Ovary (tissue), 7 donors: ENCODE measurements at regions not wholly inside any gene's neighbourhood (a gene's known extent, or its start where the extent isn't known, plus 50 kb on each side); places are given as distances from the start of the nearest gene placed in this dataset.
"Not testable (repeated sequence)": the region's sequence is repeated elsewhere in the genome, so short reads cannot be mapped to it uniquely, and the experiment has no call there.

Experiments
- DNase-seq, 5 donors: peaks; one replicate each; pipeline ENCODE4 v3.0.0-alpha.2; 2019 to 2020
- H3K27ac ChIP-seq, 2 donors: fragments of 200-600 bp; one replicate each; pipeline versions ENCODE4 v1.5.1 to v1.8.0; 2019 to 2022
- H3K27me3 ChIP-seq: fragments of 200-600 bp; one replicate; pipeline ENCODE4 v1.8.0; 2022
- H3K36me3 ChIP-seq: fragments of 200-600 bp; sonication (generic); one replicate; pipeline ENCODE4 v1.5.1; 2019
- H3K4me1 ChIP-seq: one replicate; pipeline ENCODE4 v1.8.1; 2013; ENCODE audit warnings: mild to moderate bottlenecking, moderate library complexity; ENCODE audit not compliant: insufficient read depth
- H3K4me3 ChIP-seq: fragments of 200-600 bp; sonication (generic); one replicate; pipeline ENCODE4 v1.5.1; 2017
- H3K9me3 ChIP-seq, 2 donors: fragments of 200-600 bp in 1 of 2; sonication (generic) in 1 of 2; one replicate each; pipeline versions ENCODE4 v1.5.1 to v1.8.1; 2013 to 2019; ENCODE audit warnings: mild to moderate bottlenecking in 1 of 2, moderate library complexity in 1 of 2
- EP300 ChIP-seq: sonication (generic); formaldehyde crosslinking; IDR thresholded peaks from one replicate; pipeline ENCODE4 v1.6.1; 2017; ENCODE audit warnings: antibody characterized with exemption
- POLR2A ChIP-seq: fragments of 450-650 bp; IDR thresholded peaks from one replicate; pipeline ENCODE4 v1.6.1; 2017; ENCODE audit warnings: antibody characterized with exemption, mild to moderate bottlenecking, moderate library complexity
- WGBS, 3 donors: extraction: QIAGEN DNeasy Blood & Tissue Kit in 1 of 3; methylation state at CpG; one replicate each; pipeline versions ENCODE4 v1.1.5 to v1.1.7; 2013 to 2017; 5-methylcytosine and 5-hydroxymethylcytosine counted together
- intact Hi-C, 4 donors: fragments of 100-400 bp; cut with DNase I; formaldehyde crosslinking; loops; one replicate each; pipeline versions ENCODE4 v1.11.0 to v1.15.1; 2022 to 2023
- TF ChIP-seq, protein P1 (sequence below), 3 donors: fragments of 450-650 bp in 2 of 3; fragments of 200-600 bp in 1 of 3; IDR thresholded peaks; one replicate each; pipeline versions ENCODE4 v1.5.1 to v1.8.0; 2016 to 2022; ENCODE audit warnings: antibody characterized with exemption in 3 of 3, mild to moderate bottlenecking in 1 of 3
- donor health status: DM: no; HTN: no; CAD: no; lungs with moderate emphysema.
- donor health status: DM: no; HTN: no; CAD: no.
- donor health status: Bipolar disorder and iron deficiency.
- donor health status: DM: no; HTN: no; CAD: no.
- donor health status: DM: yes; HTN: yes; CAD: no.

DNA sequence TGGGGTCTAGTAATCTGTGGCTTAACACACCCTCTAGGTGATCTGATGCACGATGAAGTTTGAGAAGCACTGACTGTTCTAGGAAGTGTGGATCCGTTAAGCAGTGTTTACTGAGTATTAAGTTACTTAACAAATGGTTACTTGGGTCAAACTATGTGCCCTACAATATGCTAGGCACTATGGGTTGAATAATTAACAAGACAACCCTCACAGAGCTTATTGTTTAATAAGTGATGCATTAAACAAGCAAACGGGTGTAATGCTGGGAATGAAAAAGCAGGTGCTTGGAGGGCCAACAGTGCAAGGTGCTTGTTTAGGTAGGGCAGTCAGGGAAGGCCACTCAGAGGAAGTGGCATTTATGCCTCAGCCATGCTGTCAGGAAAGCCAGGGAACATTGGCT, 378.0 kb upstream of the PODXL start:
- no peak for DNase-seq
- Histone ChIP-seq H3K36me3 (no peaks in the 10 kb centered on the region), H3K4me1 (no peaks in the 10 kb centered on the region), H3K9me3 (no peaks in the 10 kb centered on the region), H3K27ac (no peak overlapping the region), H3K4me3 (no peak overlapping the region), H3K27me3 (no peaks in the 10 kb centered on the region)
- intact Hi-C loops: no loop called here
- TF ChIP-seq, protein P1, sequence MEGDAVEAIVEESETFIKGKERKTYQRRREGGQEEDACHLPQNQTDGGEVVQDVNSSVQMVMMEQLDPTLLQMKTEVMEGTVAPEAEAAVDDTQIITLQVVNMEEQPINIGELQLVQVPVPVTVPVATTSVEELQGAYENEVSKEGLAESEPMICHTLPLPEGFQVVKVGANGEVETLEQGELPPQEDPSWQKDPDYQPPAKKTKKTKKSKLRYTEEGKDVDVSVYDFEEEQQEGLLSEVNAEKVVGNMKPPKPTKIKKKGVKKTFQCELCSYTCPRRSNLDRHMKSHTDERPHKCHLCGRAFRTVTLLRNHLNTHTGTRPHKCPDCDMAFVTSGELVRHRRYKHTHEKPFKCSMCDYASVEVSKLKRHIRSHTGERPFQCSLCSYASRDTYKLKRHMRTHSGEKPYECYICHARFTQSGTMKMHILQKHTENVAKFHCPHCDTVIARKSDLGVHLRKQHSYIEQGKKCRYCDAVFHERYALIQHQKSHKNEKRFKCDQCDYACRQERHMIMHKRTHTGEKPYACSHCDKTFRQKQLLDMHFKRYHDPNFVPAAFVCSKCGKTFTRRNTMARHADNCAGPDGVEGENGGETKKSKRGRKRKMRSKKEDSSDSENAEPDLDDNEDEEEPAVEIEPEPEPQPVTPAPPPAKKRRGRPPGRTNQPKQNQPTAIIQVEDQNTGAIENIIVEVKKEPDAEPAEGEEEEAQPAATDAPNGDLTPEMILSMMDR (IDR thresholded peaks at IDR 0.05): no peak
- 60 to 76% (median 67%) methylated on average over 3 of the region's 3 CpGs for WGBS, 3 donors

DNA sequence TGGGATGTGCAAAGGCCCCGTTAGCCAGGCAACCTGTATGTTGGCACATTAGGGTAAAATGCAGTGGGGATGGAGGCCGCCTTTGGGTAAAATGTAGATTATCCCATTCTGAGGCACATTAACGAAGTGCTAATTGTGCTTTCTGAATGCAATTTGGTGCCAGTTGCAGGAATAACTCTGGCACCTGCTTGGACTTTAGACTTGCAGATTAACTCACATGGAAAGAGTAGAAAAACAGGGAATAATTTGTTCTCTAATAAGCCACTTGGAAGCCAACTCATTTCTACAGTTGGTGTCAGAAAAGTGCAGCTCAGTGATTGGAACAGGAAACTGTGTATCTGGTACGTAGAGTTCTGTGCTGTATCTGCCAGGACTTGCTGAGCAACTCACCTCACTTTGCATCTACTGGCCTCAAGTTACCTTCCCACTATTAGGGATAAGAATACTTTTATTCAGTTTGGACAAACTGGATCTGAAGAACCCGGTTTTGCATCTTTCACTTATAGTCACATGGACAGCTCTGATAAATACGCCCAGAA, 377.4 kb upstream of the PODXL start:
- H3K27me3 ChIP-seq: no peaks in the 10 kb centered on the region
- H3K4me3 ChIP-seq: no peak overlapping the region
- H3K4me1 ChIP-seq: no peaks in the 10 kb centered on the region
- 61 to 71% (median 70%) methylated on average over 6 of the region's 6 CpGs for WGBS, 3 donors
- intact Hi-C loops: no loop called here
- H3K27ac ChIP-seq: no peak overlapping the region
- no peaks in the 10 kb centered on the region for H3K9me3 ChIP-seq
- TF ChIP-seq, protein P1 (IDR thresholded peaks at IDR 0.05): no peak
- no peak for TF ChIP-seq POLR2A
- no peak for TF ChIP-seq EP300
- DNase-seq: no peak
- H3K36me3 ChIP-seq: no peaks in the 10 kb centered on the region

DNA sequence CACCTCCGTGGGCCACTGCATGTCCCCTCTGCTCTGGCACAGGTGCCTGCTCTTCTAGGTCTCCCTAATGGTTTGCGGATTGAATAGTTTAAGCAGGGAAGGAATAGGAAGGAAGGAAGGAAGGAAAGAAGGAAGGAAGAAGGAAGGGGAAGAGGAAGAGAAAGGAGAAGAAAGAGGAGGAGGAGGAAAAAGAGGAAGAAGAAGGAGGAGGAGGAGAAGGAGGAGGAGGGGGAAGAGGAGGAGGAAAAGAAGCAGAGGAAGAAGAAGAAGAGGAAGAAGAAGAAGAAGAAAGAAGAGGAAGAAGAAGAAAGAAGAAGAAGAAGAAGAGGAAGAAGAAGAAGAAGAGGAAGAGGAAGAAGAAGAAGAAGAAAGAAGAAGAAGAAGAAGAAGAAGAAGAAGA, 376.8 kb upstream of the PODXL start:
- DNase-seq, H3K9me3 ChIP-seq, H3K36me3 ChIP-seq, intact Hi-C loops, H3K27me3 ChIP-seq, H3K4me1 ChIP-seq, H3K4me3 ChIP-seq, H3K27ac ChIP-seq: not testable (repeated sequence)
- WGBS, 3 donors: 89 to 98% (median 91%) methylated on average over 2 of the region's 2 CpGs

DNA sequence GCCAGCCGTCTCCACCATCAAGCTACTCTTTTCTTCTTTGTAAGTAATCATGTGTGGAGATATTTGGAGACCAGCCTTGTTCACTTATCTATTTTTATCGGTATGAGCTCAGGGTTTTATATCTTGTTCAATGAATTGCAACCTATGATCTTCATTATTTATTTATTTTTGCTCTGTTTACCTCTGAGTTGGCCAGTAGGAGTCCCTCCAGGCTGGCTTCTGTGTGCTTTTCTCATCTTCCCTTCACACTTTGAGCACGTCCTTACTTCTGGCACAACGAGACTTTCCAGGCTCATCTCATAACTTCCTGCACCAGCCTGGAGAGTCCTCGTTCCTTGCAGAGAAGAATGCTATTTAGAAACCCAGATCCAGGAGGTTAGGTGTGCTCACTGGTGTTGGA, 375.8 kb upstream of the PODXL start:
- intact Hi-C loops: no loop called here
- H3K4me3 ChIP-seq: no peak overlapping the region
- TF ChIP-seq EP300: no peak
- no peak for TF ChIP-seq POLR2A
- TF ChIP-seq, protein P1 (IDR thresholded peaks at IDR 0.05): no peak
- H3K4me1 ChIP-seq: no peaks in the 10 kb centered on the region
- WGBS, 3 donors: 52 to 64% (median 58%) methylated on average over 5 of the region's 5 CpGs
- H3K27me3 ChIP-seq: no peaks in the 10 kb centered on the region
- no peaks in the 10 kb centered on the region for H3K36me3 ChIP-seq
- no peak overlapping the region for H3K27ac ChIP-seq
- DNase-seq: no peak
- H3K9me3 ChIP-seq: no peaks in the 10 kb centered on the region

DNA sequence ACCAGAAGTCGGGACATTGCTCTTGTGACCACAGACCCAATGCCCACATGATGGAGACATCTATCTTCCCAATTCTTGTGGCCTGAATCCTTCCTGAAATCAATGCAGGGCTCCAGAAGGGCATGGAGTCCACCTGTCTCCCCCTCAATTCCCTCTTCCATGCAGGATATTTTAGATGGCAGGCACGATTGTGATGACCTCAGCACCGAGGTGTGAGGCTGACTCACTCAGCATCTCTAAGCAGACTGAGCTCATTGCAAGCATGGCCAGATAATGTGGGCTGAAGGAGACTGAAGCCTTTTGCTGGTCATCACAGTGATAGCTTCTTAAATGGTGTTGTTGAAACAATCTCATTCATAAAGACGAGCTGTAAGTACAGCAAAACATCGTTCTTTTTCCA, 374.9 kb upstream of the PODXL start:
- 59 to 62% (median 62%) methylated on average over 5 of the region's 5 CpGs for WGBS, 3 donors

More for the DNA sequence above, 374.9 kb upstream of the PODXL start:
- no peaks in the 10 kb centered on the region for H3K9me3 ChIP-seq
- no peaks in the 10 kb centered on the region for H3K27me3 ChIP-seq
- no peak overlapping the region for H3K27ac ChIP-seq
- intact Hi-C loops: no loop called here
- H3K4me1 ChIP-seq: no peaks in the 10 kb centered on the region
- no peaks in the 10 kb centered on the region for H3K36me3 ChIP-seq
- TF ChIP-seq EP300 (no peak), POLR2A (no peak)
- TF ChIP-seq, protein P1 (IDR thresholded peaks at IDR 0.05): no peak
- DNase-seq: no peak
- no peak overlapping the region for H3K4me3 ChIP-seq
